ENCODE measurements at regions not wholly inside any gene's neighbourhood (a gene's known extent, or its start where the extent isn't known, plus 50 kb on each side); places are given as distances from the start of the nearest gene placed in this dataset.

DNA sequence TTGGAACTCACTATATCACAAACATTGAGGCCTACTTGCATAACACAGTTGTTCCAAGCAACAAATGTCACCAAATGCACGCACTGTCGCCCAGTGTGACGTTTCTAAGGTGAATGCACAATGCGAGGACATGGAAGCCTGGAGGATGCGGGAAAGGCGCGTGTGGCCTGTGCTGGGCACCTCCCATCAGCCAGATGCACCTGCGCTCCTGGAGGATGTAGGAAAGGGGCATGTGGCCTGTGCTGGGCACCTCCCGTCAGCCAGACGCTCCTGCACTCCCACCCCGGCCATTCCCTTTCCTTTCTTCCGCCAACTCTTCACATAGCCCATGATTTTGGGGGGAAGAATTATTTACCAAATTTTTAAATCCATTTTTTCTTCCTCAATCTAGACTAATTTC lies 202.4 kb upstream of the SOX1 start:
- TF ChIP-seq POLR2A (IDR thresholded peaks at IDR 0.05) (no peak), CTCF (IDR thresholded peaks at IDR 0.05) (no peak), POLR2AphosphoS5 (IDR thresholded peaks at IDR 0.05) (no peak)

Measured in suprapubic skin (tissue), 4 donors.